ENCODE measurements at regions not wholly inside any gene's neighbourhood (a gene's known extent, or its start where the extent isn't known, plus 50 kb on each side); places are given as distances from the start of the nearest gene placed in this dataset.

GRCh38 chr3:152724270-152724669 is 110.7 kb upstream of the P2RY1 start:
- Histone ChIP-seq H3K36me3 (no peaks in the 10 kb centered on the region), H3K4me1 (no peaks in the 10 kb centered on the region), H3K4me3 (no peak overlapping the region), H3K27me3 (no peaks in the 10 kb centered on the region), H4K20me1 (no peaks in the 10 kb centered on the region), H3K27ac (no peak overlapping the region), H3K9me3 (no peaks in the 10 kb centered on the region), H3K9ac (no peak overlapping the region), H3K4me2 (no peak overlapping the region)
- no peak for TF ChIP-seq Cebpa-rat (IDR thresholded peaks at IDR 0.05)

GRCh38 chr3:152728231-152728980 is 106.5 kb upstream of the P2RY1 start:
- no peak overlapping the region for H3K9ac ChIP-seq
- no peaks in the 10 kb centered on the region for H3K27me3 ChIP-seq
- no peak overlapping the region for H3K4me2 ChIP-seq
- no peak overlapping the region for H3K4me3 ChIP-seq
- TF ChIP-seq Cebpa-rat (IDR thresholded peaks at IDR 0.05), result no peak
- H3K36me3 ChIP-seq, result no peaks in the 10 kb centered on the region
- H3K4me1 ChIP-seq, result no peaks in the 10 kb centered on the region
- H4K20me1 ChIP-seq, result no peaks in the 10 kb centered on the region
- H3K9me3 ChIP-seq, result no peaks in the 10 kb centered on the region
- no peak overlapping the region for H3K27ac ChIP-seq

GRCh38 chr3:152729906-152730305 is 105.0 kb upstream of the P2RY1 start:
- TF ChIP-seq Cebpa-rat (IDR thresholded peaks at IDR 0.05), result no peak
- Histone ChIP-seq H3K4me1 (no peaks in the 10 kb centered on the region), H4K20me1 (no peaks in the 10 kb centered on the region), H3K27me3 (no peaks in the 10 kb centered on the region), H3K4me3 (no peak overlapping the region), H3K27ac (no peak overlapping the region), H3K9ac (no peak overlapping the region), H3K4me2 (no peak overlapping the region), H3K9me3 (no peaks in the 10 kb centered on the region), H3K36me3 (no peaks in the 10 kb centered on the region)

DNA sequence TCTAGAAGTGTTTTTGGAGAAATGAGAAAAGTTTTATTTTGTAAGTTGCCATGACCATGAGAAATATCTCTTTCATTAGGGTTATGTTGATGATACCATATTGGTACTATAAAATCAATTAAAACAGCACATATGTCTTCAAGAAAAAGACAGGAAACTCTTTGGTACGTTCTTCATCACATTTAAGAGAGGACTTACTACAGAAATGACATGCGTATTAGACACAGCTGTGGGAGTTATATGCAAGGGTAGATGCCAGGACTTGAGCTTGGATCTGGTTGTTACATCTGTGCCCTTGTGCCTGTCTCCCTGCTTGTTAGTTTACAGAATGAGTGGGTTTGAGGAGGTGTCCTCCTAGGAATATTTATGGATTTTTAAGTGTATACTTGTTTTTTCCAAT is 103.4 kb upstream of the P2RY1 start:
- Histone ChIP-seq H3K36me3 (no peaks in the 10 kb centered on the region), H3K27me3 (no peaks in the 10 kb centered on the region), H3K27ac (no peak overlapping the region), H4K20me1 (no peaks in the 10 kb centered on the region), H3K9me3 (no peaks in the 10 kb centered on the region), H3K4me1 (no peaks in the 10 kb centered on the region), H3K9ac (no peak overlapping the region), H3K4me2 (no peak overlapping the region), H3K4me3 (no peak overlapping the region)
- no peak for TF ChIP-seq Cebpa-rat (IDR thresholded peaks at IDR 0.05)

DNA sequence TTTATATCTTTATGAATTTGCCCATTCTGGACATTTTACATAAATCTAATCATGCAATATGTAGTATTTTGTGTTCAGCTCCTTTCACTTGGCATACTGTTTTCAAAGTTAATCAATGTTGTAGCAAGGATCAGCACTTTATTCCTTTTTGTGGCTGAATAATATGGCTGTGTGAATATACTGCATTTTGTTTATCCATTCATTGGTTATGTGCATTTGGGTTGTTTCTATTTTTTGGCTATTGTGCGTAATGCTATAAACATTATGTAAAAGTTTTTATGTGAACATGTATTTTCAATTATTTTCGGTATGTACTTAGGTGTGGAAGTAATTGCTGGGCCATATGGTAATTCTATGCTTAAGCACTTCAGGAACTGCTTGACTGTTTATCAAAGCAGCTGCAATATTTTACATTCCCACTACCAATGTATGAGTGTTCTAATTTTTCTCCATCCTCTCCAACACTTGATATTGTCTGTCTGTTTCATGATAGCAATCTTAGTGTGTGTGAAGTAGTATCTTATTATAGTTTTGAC is 101.3 kb upstream of the P2RY1 start:
- Histone ChIP-seq H3K27ac (no peak overlapping the region), H3K9me3 (no peaks in the 10 kb centered on the region), H4K20me1 (no peaks in the 10 kb centered on the region), H3K27me3 (no peaks in the 10 kb centered on the region), H3K4me2 (no peak overlapping the region), H3K4me1 (no peaks in the 10 kb centered on the region), H3K36me3 (no peaks in the 10 kb centered on the region), H3K4me3 (no peak overlapping the region), H3K9ac (no peak overlapping the region)
- no peak for TF ChIP-seq Cebpa-rat (IDR thresholded peaks at IDR 0.05)

GRCh38 chr3:152737021-152737908 is 97.7 kb upstream of the P2RY1 start:
- no peak overlapping the region for H3K4me2 ChIP-seq
- H3K4me3 ChIP-seq, result no peak overlapping the region
- H3K27ac ChIP-seq, result no peak overlapping the region
- no peaks in the 10 kb centered on the region for H3K4me1 ChIP-seq
- no peak overlapping the region for H3K9ac ChIP-seq
- no peaks in the 10 kb centered on the region for H3K27me3 ChIP-seq
- H3K36me3 ChIP-seq, result no peaks in the 10 kb centered on the region
- H4K20me1 ChIP-seq, result no peaks in the 10 kb centered on the region
- no peak for TF ChIP-seq Cebpa-rat (IDR thresholded peaks at IDR 0.05)
- H3K9me3 ChIP-seq, result no peaks in the 10 kb centered on the region

DNA sequence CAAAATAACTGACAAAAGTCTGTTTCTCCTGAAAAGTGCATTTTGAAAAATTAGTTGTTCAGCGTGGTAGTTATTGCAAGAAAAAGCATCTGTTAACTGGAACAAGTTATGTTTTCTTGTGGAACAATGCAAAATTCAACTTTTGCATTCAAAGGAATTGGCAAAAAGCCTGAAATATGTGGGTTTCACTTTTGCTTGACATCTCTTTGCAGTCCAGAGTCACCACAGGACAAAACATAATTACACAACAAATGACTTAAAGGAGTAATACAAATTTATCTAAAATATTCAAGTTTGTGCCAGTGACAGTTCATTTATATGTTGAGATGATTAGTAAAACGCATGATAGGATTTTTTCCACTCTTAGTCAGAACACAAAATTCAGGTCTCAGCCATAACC is 96.3 kb upstream of the P2RY1 start:
- Histone ChIP-seq H3K4me2 (no peak overlapping the region), H3K36me3 (no peaks in the 10 kb centered on the region), H3K4me3 (no peak overlapping the region), H3K27me3 (no peaks in the 10 kb centered on the region), H3K4me1 (no peaks in the 10 kb centered on the region), H3K9me3 (no peaks in the 10 kb centered on the region), H3K9ac (no peak overlapping the region), H4K20me1 (no peaks in the 10 kb centered on the region), H3K27ac (no peak overlapping the region)
- no peak for TF ChIP-seq Cebpa-rat (IDR thresholded peaks at IDR 0.05)

DNA sequence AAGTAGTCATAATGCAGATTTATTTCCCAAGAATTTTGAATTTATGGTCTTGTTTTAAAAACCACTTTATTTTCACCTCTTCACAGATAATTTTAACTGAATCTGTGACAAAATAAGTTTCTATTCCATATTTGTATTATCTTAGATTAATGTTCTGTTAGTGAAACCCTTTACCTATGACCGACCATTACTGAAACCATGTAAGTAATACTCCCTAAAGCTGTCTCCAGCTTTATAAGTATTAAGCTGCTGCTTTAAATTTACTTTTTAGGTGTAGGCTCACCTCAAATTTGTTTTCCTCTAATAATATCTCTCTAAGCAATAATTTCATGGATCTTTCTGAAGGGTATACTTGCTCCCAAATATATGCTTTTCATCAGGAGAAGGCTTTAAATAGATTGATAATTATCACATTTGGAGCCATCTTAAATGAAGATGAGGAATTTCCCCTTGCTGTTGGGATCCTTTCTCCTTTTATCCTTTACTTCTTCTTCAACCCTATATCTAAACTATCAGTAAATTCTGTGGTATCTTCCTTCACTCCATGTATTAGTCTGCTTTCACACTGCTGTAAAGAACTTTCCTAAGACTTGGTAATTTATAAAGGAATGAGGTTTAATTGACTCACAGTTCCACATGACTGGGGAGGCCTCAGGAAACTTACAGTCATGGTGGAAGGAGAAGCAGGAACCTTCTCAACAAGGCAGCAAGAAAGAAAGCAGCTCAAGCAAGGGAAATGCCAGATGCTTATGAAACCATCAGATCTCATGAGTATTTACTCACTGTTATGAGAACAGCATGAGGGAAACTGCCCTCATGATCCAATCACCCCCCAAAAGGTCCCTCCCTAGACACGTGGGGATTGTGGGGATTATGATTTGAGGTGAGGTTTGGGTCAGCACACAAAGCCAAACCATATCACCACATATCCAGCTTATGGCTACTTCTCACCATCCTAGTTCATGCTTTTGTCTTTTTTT is 92.3 kb upstream of the P2RY1 start:
- no peaks in the 10 kb centered on the region for H3K36me3 ChIP-seq
- H3K9ac ChIP-seq, result no peak overlapping the region
- no peaks in the 10 kb centered on the region for H3K27me3 ChIP-seq
- no peak overlapping the region for H3K4me2 ChIP-seq
- H4K20me1 ChIP-seq, result no peaks in the 10 kb centered on the region
- no peak for TF ChIP-seq Cebpa-rat (IDR thresholded peaks at IDR 0.05)
- H3K4me1 ChIP-seq, result no peaks in the 10 kb centered on the region
- H3K27ac ChIP-seq, result no peak overlapping the region
- H3K9me3 ChIP-seq, result no peaks in the 10 kb centered on the region
- no peak overlapping the region for H3K4me3 ChIP-seq

GRCh38 chr3:152745646-152746045 is 89.3 kb upstream of the P2RY1 start:
- no peak for TF ChIP-seq Cebpa-rat (IDR thresholded peaks at IDR 0.05)
- H3K9ac ChIP-seq, result no peak overlapping the region
- H3K27ac ChIP-seq, result no peak overlapping the region
- H3K27me3 ChIP-seq, result no peaks in the 10 kb centered on the region
- H3K4me1 ChIP-seq, result no peaks in the 10 kb centered on the region
- peaks cover 4% of the 10 kb centered on the region; the same call in 1 of the 2 replicates for H3K9me3 ChIP-seq
- no peaks in the 10 kb centered on the region for H3K36me3 ChIP-seq
- H4K20me1 ChIP-seq, result no peaks in the 10 kb centered on the region
- H3K4me2 ChIP-seq, result no peak overlapping the region
- no peak overlapping the region for H3K4me3 ChIP-seq

All from BLaER1 (cell line).